NCI-H2081 (cell line): ENCODE measurements at regions not wholly inside any gene's neighbourhood (a gene's known extent, or its start where the extent isn't known, plus 50 kb on each side); places are given as distances from the start of the nearest gene placed in this dataset.
"Not testable (repeated sequence)": the region's sequence is repeated elsewhere in the genome, so short reads cannot be mapped to it uniquely, and the experiment has no call there.

ENCODE experiments used
- DNase-seq, 2 experiments: peaks; one replicate each; lab custom pipeline; 2025; lab: John Stamatoyannopoulos, UW

DNA sequence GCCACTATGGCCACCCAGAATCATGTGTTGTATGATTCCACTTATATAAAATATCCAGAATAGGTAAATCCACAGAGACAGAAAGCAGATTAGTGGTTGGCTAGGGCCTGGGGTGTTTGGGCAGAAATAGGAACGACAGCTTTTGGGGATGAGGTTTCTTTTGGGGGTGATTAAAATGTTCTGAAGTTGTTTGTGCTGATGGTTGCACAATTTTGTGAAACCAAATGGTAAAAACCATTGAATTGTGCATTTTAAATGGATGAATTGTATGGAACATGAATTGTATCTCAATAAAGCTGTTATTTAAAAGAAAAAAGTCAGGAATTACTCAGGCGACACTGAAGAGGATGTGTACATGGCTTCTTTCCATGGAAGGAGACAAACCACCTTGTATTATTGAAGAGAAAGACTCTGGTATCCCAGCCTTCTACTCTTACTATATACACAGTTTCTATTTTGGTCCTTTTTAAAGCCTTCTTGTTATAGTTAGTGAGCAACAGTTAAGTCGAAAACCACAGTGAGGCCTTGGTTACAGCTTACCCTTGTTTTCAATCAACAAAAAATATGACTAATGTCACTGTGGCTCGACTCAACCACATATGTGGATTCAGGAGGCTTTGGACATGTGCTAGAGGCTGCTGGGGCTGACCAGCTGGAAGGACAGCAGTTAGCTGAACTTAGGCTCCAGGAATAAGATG is 57.1 kb upstream of the KMT2E start:
- DNase-seq = no peak

DNA sequence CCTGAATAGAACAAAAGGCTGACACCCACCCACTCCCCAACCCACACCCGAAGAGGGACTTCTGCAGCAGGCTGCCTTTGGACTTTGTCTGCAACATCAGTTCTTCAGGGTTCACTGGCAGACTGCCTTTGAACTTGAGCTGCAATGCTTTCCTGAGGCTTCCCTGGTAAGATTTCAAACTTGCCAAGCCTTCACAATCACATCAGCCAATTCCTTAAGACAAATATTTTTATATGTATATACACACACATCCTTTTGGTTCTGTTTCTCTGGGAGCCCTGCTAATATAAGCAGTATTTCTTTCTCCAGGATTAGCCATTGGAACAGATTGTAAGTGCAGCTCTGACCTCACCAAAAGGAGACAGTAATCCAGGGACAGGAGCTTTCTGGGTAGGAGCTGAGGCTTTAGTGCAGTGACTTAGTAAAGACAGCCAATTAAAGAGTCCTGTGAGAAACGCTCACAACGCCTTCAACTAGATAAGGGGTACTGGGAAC is 55.6 kb upstream of the KMT2E start:
- no peak for DNase-seq

DNA sequence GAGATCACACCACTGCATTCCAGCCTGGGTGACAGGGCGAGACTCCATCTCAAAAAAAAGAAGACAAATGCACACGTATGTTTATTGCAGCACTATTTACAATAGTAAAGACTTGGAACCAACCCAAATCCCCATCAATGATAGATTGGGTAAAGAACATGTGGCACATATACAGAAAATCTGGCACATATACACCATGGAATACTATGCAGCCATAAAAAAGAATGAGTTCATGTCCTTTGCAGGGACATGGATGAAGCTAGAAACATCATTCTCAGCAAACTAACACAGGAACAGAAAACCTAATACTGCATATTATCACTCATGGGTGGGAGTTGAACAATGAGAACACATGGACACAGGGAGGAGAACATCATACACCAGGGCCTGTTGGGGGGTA is 54.5 kb upstream of the KMT2E start:
- not testable (repeated sequence) for DNase-seq

DNA sequence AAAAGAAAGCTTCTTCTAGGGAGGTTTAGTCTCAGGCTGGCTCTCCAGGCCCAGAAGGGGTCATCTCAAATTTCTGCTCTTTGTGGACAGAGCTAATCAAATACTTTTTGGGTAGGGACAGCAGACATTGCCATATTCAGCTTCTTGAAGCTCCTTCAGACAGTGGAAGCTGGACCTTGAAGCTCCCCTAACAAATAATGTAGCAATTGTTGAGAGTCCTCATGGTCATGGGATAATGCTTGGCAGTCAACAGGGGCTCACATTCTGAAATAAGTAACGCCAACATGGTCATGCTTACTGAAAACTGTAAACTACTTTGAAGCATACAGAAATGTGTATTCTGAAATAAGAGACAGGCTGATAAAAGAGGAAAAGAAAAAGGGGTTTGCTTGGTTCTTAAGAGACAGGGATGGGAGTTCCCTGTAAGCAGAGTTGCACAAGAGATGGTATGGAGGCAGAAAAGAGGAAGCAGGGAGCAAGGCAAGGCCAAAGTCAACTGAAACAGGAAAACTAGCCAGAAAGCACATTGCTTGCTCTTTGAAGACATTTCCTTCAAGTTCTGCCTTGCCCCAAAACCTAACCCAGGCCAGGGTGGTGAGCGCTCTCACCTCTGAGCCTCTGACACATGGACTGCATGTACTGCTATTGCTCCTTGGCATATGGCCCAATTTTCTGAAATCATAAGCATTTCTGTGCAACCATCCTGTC is 53.1 kb upstream of the KMT2E start:
- DNase-seq = no peak

DNA sequence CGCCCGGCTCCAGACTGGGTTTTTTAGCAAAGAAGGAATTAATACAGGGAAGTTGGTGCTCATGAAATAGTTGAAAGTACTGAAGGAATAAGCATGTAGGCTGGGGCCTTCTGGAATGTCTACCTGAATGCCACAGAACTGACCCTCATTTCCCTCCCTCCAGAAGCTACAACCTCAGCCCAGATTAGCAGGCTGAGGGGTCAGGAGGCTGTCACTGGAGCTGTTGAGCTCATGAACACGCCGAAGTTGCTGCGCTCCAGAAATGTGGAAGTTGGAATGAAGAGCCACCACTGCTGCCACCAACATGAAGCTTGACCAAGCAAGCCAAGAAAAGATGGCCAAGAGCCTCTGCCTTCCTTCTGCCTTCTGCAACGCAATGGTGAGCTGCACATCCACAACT is 52.2 kb upstream of the KMT2E start:
- DNase-seq = no peak

DNA sequence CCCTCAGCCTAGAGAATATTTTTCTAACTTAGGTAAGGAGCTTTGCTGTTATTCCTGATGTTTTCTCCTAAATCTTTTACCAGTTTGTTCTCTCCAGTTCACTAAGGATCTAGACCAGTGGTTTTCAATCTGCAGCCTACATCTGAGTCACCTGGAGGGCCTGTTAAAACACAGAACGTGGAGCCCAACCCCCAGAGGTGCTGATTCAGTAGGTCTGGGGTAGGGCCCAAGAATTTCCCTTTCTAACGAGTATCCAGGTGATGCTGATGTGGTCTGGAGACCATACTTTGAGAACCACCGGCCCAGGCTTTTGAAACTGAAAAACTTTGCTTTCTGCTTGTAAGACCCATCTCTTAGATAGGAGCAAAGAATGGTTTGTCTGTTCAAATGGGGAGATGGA is 51.2 kb upstream of the KMT2E start:
- no peak for DNase-seq

DNA sequence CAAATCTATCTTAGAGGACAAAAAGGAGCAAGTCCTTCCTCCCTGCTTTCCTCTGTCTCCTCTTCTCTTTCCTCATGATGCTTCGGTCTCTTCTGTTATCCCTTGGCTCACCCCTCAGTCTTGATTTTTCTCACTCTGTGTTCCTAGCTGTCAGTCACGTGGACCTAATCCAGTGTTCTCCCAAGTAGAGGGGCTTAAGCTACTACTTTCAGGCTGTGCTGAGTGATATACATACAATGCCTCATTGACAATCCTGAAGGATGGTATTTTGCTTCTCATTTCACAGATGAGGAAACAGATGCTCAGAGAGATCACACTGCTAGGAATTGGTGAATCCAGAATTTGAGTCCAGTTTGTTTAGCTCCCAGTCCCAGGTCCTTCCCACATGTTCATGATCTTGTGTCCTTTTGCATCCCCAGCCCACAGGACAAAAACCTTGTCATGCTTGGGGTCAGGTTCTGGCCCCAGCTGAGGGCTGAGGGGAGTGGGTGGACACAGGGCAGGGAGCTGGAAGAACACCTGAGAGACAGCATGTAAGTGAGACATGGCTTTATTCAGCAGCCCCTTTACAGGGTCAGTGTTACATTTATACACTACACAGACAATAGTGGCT is 50.5 kb upstream of the KMT2E start:
- DNase-seq = no peak

DNA sequence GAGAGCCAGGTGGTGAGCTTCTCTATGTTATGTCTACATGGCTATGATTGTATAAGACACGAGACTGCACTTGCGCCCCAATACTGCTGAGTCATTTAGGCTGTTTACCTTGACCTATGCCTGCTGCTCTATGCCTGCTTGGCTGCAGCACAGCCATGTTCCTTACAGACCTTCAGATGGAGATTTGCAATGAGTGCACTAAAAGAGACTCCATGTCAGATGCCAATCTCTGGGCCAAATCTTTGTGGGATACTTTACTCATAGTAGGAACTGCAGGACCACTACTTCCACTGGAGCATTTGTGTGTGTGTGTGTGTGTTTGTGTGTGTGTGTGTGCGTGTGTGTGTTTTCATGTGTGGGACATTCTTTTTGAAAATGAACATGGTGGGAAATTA is 50.0 kb upstream of the KMT2E start:
- DNase-seq = peak in 1 of 2 experiments; percentile 39
